Stimulated activated naive CD8-positive, alpha-beta T cell treated with anti-CD3 and anti-CD28 coated beads, Interleukin-15, amount 100 ng/mL, for 72 hours (primary cell): ENCODE measurements at regions not wholly inside any gene's neighbourhood (a gene's known extent, or its start where the extent isn't known, plus 50 kb on each side); places are given as distances from the start of the nearest gene placed in this dataset.

Experiments
- ATAC-seq: fragments of 150-1000 bp; cut with Tn5 transposase; 2 replicates; pipeline ENCODE4 v1.10.0; 2021; ENCODE audit warnings: mild to moderate bottlenecking, moderate library complexity
- DNase-seq, 2 donors: peaks; one replicate each; pipeline ENCODE4 v3.0.0; 2021 to 2022
- H3K27ac Mint-ChIP-seq, 2 donors: one replicate each; pipeline ENCODE4 v1.8.0; 2022; ENCODE audit warnings: mild to moderate bottlenecking in 2 of 2, mixed read lengths in 2 of 2, moderate library complexity in 2 of 2
- H3K27me3 Mint-ChIP-seq: one replicate; pipeline ENCODE4 v1.8.0; 2022; ENCODE audit warnings: mixed read lengths
- H3K4me1 Mint-ChIP-seq: one replicate; pipeline ENCODE4 v1.8.0; 2022; ENCODE audit warnings: mild to moderate bottlenecking, mixed read lengths
- H3K4me3 Mint-ChIP-seq, 2 donors: one replicate each; pipeline ENCODE4 v1.8.0; 2022; ENCODE audit warnings: mild to moderate bottlenecking in 2 of 2, mixed read lengths in 2 of 2, moderate library complexity in 1 of 2
- H3K9me3 Mint-ChIP-seq, 2 donors: one replicate each; pipeline ENCODE4 v1.8.0; 2022; ENCODE audit warnings: mixed read lengths in 2 of 2

- Mint-ChIP-seq H3K4me1 (no peaks in the 10 kb centered on the region), H3K9me3 (no peaks in the 10 kb centered on the region), H3K4me3 (no peak overlapping the region), H3K27ac (no peak overlapping the region), H3K27me3 (peaks cover 32% of the 10 kb centered on the region)
- DNase-seq (no peak), ATAC-seq (no peak)
Observed at GRCh38 chr14:95979339-95980042, 59.7 kb upstream of the C14orf132 start.

- DNase-seq (no peak), ATAC-seq (no peak)
- Mint-ChIP-seq H3K9me3 (no peaks in the 10 kb centered on the region), H3K27ac (no peak overlapping the region), H3K27me3 (peaks cover 34% of the 10 kb centered on the region), H3K4me3 (no peak overlapping the region), H3K4me1 (no peaks in the 10 kb centered on the region)
Observed at GRCh38 chr14:95980402-95980801, 58.8 kb upstream of the C14orf132 start.

GRCh38 chr14:95981965-95982364 lies 57.2 kb upstream of the C14orf132 start:
- ATAC-seq: no peak

GRCh38 chr14:95984206-95984605 lies 55.0 kb upstream of the C14orf132 start:
- ATAC-seq: no peak
- no peak for DNase-seq
- no peak overlapping the region for H3K27ac Mint-ChIP-seq
- H3K9me3 Mint-ChIP-seq: no peaks in the 10 kb centered on the region
- H3K4me3 Mint-ChIP-seq: no peak overlapping the region
- no peaks in the 10 kb centered on the region for H3K4me1 Mint-ChIP-seq
- peaks cover 61% of the 10 kb centered on the region for H3K27me3 Mint-ChIP-seq

More at GRCh38 chr14:95981965-95982364, 57.2 kb upstream of the C14orf132 start:
- H3K27ac Mint-ChIP-seq: no peak overlapping the region
- peaks cover 42% of the 10 kb centered on the region for H3K27me3 Mint-ChIP-seq
- H3K4me3 Mint-ChIP-seq: no peak overlapping the region
- H3K9me3 Mint-ChIP-seq: no peaks in the 10 kb centered on the region
- no peaks in the 10 kb centered on the region for H3K4me1 Mint-ChIP-seq
- no peak for DNase-seq
